ENCODE measurements at regions not wholly inside any gene's neighbourhood (a gene's known extent, or its start where the extent isn't known, plus 50 kb on each side); places are given as distances from the start of the nearest gene placed in this dataset.

DNA sequence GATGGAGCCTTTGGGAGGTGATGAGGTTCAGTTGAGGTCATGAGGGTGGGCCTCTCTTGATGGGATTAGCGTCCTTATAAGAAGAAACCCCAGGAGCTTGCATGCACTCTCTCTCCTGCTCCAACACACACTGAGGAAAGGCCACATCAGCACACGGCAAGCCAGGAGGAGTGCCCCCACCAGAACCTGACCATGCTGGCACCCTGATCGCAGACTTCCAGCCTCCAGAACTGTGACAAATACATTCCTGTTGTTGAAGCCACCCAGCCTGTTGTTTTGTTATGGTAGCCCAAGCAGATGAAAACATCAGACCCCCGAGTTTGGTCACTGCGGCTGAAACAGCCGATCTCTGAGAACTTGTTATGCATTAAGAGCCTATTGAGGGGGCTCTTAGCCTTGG, 64.8 kb upstream of the SOD1 start:
- Histone ChIP-seq H3K23ac (ENCODE audit: low read length in 2 of 2) (no peak overlapping the region), H2BK120ac (ENCODE audit: low read depth, low read length) (no peak overlapping the region), H2BK15ac (ENCODE audit: low read depth, poor library complexity, severe bottlenecking) (no peak overlapping the region), H2AFZ (ENCODE audit: low read depth, low read length) (no peak overlapping the region), H2BK12ac (ENCODE audit: low read length in 2 of 2) (no peak overlapping the region), H3K9me3 (ENCODE audit: control insufficient read depth, low read length) (no peaks in the 10 kb centered on the region), H2BK5ac (ENCODE audit: low read depth, low read length, poor library complexity, severe bottlenecking) (no peak overlapping the region), H3K79me1 (replicated peaks; ENCODE audit: low read length, poor library complexity, severe bottlenecking) (no peaks in the 10 kb centered on the region), H4K91ac (ENCODE audit: low read length) (no peak overlapping the region), H3K4me2 (ENCODE audit: low read length, poor library complexity, severe bottlenecking) (no peak overlapping the region), H3K4ac (ENCODE audit: low read depth in 1 of 2, low read length in 2 of 2) (no peak overlapping the region), H3K27me3 (ENCODE audit: control insufficient read depth in 1 of 2, insufficient read depth in 1 of 2, low read length in 2 of 2) (peaks cover 17 to 36% of the 10 kb centered on the region in 2 experiments), H3K36me3 (ENCODE audit: control insufficient read depth in 1 of 2, insufficient read depth in 2 of 2, low read depth in 1 of 2, low read length in 2 of 2) (no peaks in the 10 kb centered on the region), H3K4me1 (ENCODE audit: control insufficient read depth, insufficient read depth, low read depth, low read length) (peaks cover 2% of the 10 kb centered on the region), H3K18ac (ENCODE audit: low read depth in 1 of 2, low read length in 2 of 2) (no peak overlapping the region), H3K4me3 (ENCODE audit: insufficient read depth in 1 of 2, low read depth in 1 of 2, low read length in 2 of 2) (no peak overlapping the region), H2AK5ac (ENCODE audit: low read length, severe bottlenecking) (no peak overlapping the region), H3K27ac (ENCODE audit: low read length, poor library complexity, severe bottlenecking) (no peak overlapping the region), H4K8ac (ENCODE audit: low read length) (no peak overlapping the region), H3K14ac (ENCODE audit: low read length in 2 of 2) (no peak overlapping the region), H3K9ac (ENCODE audit: low read length) (no peak overlapping the region)
- 85% methylated on average over 6 of the region's 6 CpGs for WGBS
- no peak for DNase-seq

DNA sequence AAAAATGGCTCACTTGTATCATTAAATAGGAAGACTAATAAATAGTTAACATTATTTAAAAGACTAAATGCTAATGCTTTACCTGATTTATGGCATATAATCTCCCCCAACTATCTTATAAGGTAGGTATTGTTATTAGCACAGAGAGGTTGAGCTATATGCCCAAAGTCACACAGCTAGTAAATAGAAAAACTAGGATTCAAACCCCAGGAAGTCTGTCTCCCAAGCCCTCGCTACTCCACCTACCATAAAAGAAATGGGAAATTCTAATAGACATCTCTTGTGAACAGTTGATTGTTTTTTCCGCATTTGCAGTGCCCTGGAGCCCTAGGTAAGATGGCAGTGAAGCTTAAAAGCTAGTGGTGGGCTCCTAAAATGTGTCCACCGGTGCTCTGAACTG, 65.2 kb upstream of the SOD1 start:
- Histone ChIP-seq H3K4ac (ENCODE audit: low read depth in 1 of 2, low read length in 2 of 2) (no peak overlapping the region), H3K4me1 (ENCODE audit: control insufficient read depth, insufficient read depth, low read depth, low read length) (peaks cover 2% of the 10 kb centered on the region), H3K18ac (ENCODE audit: low read depth in 1 of 2, low read length in 2 of 2) (no peak overlapping the region), H3K4me3 (ENCODE audit: insufficient read depth in 1 of 2, low read depth in 1 of 2, low read length in 2 of 2) (no peak overlapping the region), H2BK5ac (ENCODE audit: low read depth, low read length, poor library complexity, severe bottlenecking) (no peak overlapping the region), H4K91ac (ENCODE audit: low read length) (no peak overlapping the region), H3K36me3 (ENCODE audit: control insufficient read depth in 1 of 2, insufficient read depth in 2 of 2, low read depth in 1 of 2, low read length in 2 of 2) (no peaks in the 10 kb centered on the region), H2BK15ac (ENCODE audit: low read depth, poor library complexity, severe bottlenecking) (no peak overlapping the region), H3K27ac (ENCODE audit: low read length, poor library complexity, severe bottlenecking) (no peak overlapping the region), H3K9ac (ENCODE audit: low read length) (no peak overlapping the region), H3K23ac (ENCODE audit: low read length in 2 of 2) (no peak overlapping the region), H2AK5ac (ENCODE audit: low read length, severe bottlenecking) (no peak overlapping the region), H3K9me3 (ENCODE audit: control insufficient read depth, low read length) (no peaks in the 10 kb centered on the region), H2BK12ac (ENCODE audit: low read length in 2 of 2) (no peak overlapping the region), H3K27me3 (ENCODE audit: control insufficient read depth in 1 of 2, insufficient read depth in 1 of 2, low read length in 2 of 2) (peaks cover 13 to 34% of the 10 kb centered on the region in 2 experiments), H3K79me1 (replicated peaks; ENCODE audit: low read length, poor library complexity, severe bottlenecking) (no peaks in the 10 kb centered on the region), H3K4me2 (ENCODE audit: low read length, poor library complexity, severe bottlenecking) (no peak overlapping the region), H2BK120ac (ENCODE audit: low read depth, low read length) (no peak overlapping the region), H3K14ac (ENCODE audit: low read length in 2 of 2) (no peak overlapping the region), H4K8ac (ENCODE audit: low read length) (no peak overlapping the region), H2AFZ (ENCODE audit: low read depth, low read length) (no peak overlapping the region)
- no peak for DNase-seq
- 83% methylated on average over 3 of the region's 3 CpGs for WGBS

GRCh38 chr21:31592963-31593560, 66.4 kb upstream of the SOD1 start:
- Histone ChIP-seq H3K4ac (ENCODE audit: low read depth in 1 of 2, low read length in 2 of 2) (no peak overlapping the region), H2BK5ac (ENCODE audit: low read depth, low read length, poor library complexity, severe bottlenecking) (no peak overlapping the region), H3K27me3 (ENCODE audit: control insufficient read depth in 1 of 2, insufficient read depth in 1 of 2, low read length in 2 of 2) (peaks cover 13 to 27% of the 10 kb centered on the region in 2 experiments), H2BK120ac (ENCODE audit: low read depth, low read length) (no peak overlapping the region), H3K9ac (ENCODE audit: low read length) (no peak overlapping the region), H2BK15ac (ENCODE audit: low read depth, poor library complexity, severe bottlenecking) (no peak overlapping the region), H3K14ac (ENCODE audit: low read length in 2 of 2) (no peak overlapping the region), H3K4me2 (ENCODE audit: low read length, poor library complexity, severe bottlenecking) (no peak overlapping the region), H2BK12ac (ENCODE audit: low read length in 2 of 2) (no peak overlapping the region), H3K36me3 (ENCODE audit: control insufficient read depth in 1 of 2, insufficient read depth in 2 of 2, low read depth in 1 of 2, low read length in 2 of 2) (no peaks in the 10 kb centered on the region), H3K9me3 (ENCODE audit: control insufficient read depth, low read length) (no peaks in the 10 kb centered on the region), H2AK5ac (ENCODE audit: low read length, severe bottlenecking) (no peak overlapping the region), H3K27ac (ENCODE audit: low read length, poor library complexity, severe bottlenecking) (no peak overlapping the region), H4K91ac (ENCODE audit: low read length) (no peak overlapping the region), H3K23ac (ENCODE audit: low read length in 2 of 2) (no peak overlapping the region), H3K79me1 (replicated peaks; ENCODE audit: low read length, poor library complexity, severe bottlenecking) (no peaks in the 10 kb centered on the region), H3K18ac (ENCODE audit: low read depth in 1 of 2, low read length in 2 of 2) (no peak overlapping the region), H4K8ac (ENCODE audit: low read length) (no peak overlapping the region), H3K4me1 (ENCODE audit: control insufficient read depth, insufficient read depth, low read depth, low read length) (peaks cover 2% of the 10 kb centered on the region), H3K4me3 (ENCODE audit: insufficient read depth in 1 of 2, low read depth in 1 of 2, low read length in 2 of 2) (no peak overlapping the region), H2AFZ (ENCODE audit: low read depth, low read length) (no peak overlapping the region)
- no peak for DNase-seq
- 78% methylated on average over 13 of the region's 13 CpGs for WGBS

DNA sequence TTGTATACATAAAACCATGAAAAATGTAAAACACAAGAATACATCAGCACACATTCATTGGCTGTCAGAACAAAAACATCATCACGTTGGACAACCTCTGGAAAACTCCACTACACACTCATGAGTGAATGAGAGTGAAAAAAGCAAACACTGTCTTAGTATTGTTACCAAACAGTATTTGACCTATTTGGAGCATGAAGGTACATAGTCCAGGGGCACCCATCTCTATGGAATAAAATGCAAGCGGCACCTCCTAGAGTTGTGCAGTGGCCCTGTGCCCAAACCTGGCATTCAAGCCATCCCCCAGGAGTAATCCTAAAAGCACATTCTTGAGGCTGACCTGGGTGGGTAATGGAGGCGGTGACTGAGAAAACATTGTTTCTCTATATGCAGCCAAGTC, 67.0 kb upstream of the SOD1 start:
- no peak overlapping the region for H4K8ac ChIP-seq (ENCODE audit: low read length)
- H2BK5ac ChIP-seq (ENCODE audit: low read depth, low read length, poor library complexity, severe bottlenecking) = no peak overlapping the region
- no peak overlapping the region for H4K91ac ChIP-seq (ENCODE audit: low read length)
- no peak overlapping the region for H2BK120ac ChIP-seq (ENCODE audit: low read depth, low read length)
- H3K14ac ChIP-seq (ENCODE audit: low read length in 2 of 2) = no peak overlapping the region
- H3K18ac ChIP-seq (ENCODE audit: low read depth in 1 of 2, low read length in 2 of 2) = no peak overlapping the region
- no peak overlapping the region for H3K4me3 ChIP-seq (ENCODE audit: insufficient read depth in 1 of 2, low read depth in 1 of 2, low read length in 2 of 2)
- DNase-seq = no peak
- no peak overlapping the region for H2BK15ac ChIP-seq (ENCODE audit: low read depth, poor library complexity, severe bottlenecking)
- H3K4me1 ChIP-seq (ENCODE audit: control insufficient read depth, insufficient read depth, low read depth, low read length) = peaks cover 2% of the 10 kb centered on the region
- 78% methylated on average over 3 of the region's 3 CpGs for WGBS
- no peak overlapping the region for H3K23ac ChIP-seq (ENCODE audit: low read length in 2 of 2)
- no peak overlapping the region for H2AK5ac ChIP-seq (ENCODE audit: low read length, severe bottlenecking)
- peaks cover 13 to 27% of the 10 kb centered on the region in 2 experiments for H3K27me3 ChIP-seq (ENCODE audit: control insufficient read depth in 1 of 2, insufficient read depth in 1 of 2, low read length in 2 of 2)
- no peak overlapping the region for H3K27ac ChIP-seq (ENCODE audit: low read length, poor library complexity, severe bottlenecking)
- no peak overlapping the region for H2BK12ac ChIP-seq (ENCODE audit: low read length in 2 of 2)
- H3K9ac ChIP-seq (ENCODE audit: low read length) = no peak overlapping the region
- H3K9me3 ChIP-seq (ENCODE audit: control insufficient read depth, low read length) = no peaks in the 10 kb centered on the region
- no peak overlapping the region for H3K4me2 ChIP-seq (ENCODE audit: low read length, poor library complexity, severe bottlenecking)
- no peak overlapping the region for H2AFZ ChIP-seq (ENCODE audit: low read depth, low read length)
- H3K4ac ChIP-seq (ENCODE audit: low read depth in 1 of 2, low read length in 2 of 2) = no peak overlapping the region
- H3K36me3 ChIP-seq (ENCODE audit: control insufficient read depth in 1 of 2, insufficient read depth in 2 of 2, low read depth in 1 of 2, low read length in 2 of 2) = no peaks in the 10 kb centered on the region
- no peaks in the 10 kb centered on the region for H3K79me1 ChIP-seq (replicated peaks; ENCODE audit: low read length, poor library complexity, severe bottlenecking)

Measured in mesenchymal stem cell (in vitro differentiated cells and primary cell).